Kidney tubule cell (primary cell): ENCODE measurements at regions not wholly inside any gene's neighbourhood (a gene's known extent, or its start where the extent isn't known, plus 50 kb on each side); places are given as distances from the start of the nearest gene placed in this dataset.

Experiments used
- DNase-seq: peaks from one replicate; pipeline ENCODE4 v3.0.0-alpha.2; 2018; ENCODE audit warnings: low spot score

DNA sequence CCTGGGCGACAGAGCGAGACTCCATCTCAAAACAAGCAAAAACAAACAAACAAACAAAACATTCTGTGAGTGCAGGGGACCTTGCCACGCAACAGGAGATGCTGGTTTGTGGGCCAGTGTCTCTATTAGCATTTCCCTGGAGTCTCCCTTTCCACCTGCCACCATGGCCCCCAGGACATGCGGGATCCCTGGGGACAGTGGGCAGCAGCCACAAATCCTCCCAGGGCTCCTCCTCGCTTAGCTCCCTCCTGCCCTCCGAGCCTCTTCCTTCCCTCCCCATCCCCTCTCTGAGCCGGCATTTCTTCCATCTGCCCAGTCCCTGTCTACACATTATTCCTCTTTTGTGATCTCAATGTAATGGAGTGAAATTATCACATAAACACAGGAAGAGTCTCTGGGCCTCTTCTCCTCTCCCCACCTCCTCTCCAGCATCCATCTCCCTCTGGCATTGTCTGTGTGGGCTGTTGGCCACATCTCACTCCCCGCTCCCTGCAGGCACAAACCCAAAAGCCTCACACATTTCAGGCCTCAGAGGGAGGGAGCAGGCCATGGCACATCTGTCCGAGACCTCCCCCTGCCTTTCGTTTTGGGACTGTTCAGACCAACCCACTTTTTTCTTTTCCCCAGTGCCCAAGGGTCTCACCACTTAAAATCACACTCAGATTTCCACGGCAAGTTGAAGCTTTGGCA, 144.3 kb downstream of the MIS18A start:
- no peak for DNase-seq

- DNase-seq, result no peak
Measured at GRCh38 chr21:32132881-32133280, 146.0 kb downstream of the MIS18A start.

- no peak for DNase-seq
Measured at GRCh38 chr21:32132409-32132808, 146.4 kb downstream of the MIS18A start.

GRCh38 chr21:32131960-32132359, 146.9 kb downstream of the MIS18A start:
- DNase-seq, result peak; percentile 20

DNA sequence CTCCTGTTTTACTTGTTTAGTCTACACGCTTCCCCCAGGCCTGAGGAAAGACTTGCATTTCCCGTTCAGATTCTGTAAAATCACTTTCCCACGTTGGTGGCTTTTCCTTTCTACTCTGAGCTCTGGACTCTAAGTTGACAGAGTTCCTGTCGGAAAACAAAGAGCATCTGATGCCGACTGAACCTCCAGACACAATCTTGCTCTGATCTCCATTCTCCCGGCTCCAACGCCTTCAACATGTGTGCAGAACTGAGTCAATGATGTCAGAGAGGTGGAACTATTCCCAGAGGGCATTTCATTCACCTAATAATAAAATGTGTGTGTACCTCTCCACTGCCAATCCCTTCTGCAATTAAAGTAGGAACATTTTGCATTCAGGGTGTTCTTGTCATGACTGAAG, 147.7 kb downstream of the MIS18A start:
- DNase-seq, result no peak

DNA sequence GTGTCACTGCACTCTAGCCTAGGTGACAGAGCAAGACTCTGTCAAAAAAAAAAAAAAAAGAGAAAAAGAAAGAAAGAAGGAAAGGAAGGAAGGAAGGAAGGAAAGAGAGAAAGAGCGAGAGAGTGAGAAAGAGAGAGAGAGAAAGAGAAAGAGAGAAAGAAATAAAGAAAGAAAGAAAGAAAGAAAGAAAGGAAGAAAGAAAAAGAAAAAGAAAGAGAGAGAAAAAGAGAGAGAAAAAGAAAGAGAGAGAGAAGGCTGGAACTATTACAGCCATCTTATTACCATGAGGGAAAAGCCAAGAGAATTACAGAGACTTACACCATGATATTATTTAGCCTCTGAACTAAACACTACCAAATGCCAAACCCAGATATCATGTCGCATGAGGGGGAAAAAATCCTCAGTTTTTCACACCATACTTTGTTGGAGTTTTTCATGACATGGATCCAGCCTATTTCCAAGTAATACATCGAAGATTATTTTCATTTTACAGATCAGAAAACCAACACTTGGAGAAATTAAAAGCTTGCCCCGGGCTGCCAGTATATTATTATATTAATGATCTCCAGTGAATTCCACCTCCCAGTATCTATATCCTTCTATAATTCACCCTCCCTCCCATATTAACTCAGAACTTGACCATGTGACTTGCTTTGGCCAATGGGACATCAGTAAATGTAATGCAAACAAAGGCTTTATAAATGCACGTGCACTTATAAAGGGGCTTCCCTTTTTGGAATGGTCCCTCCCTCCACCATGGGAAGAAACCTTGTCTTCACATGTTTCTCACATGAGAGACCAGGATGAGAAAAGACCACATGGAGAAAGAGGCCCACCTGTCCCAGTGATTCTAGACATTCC, 148.6 kb downstream of the MIS18A start:
- DNase-seq, result no peak

GRCh38 chr21:32127081-32127480, 151.8 kb downstream of the MIS18A start:
- DNase-seq, result no peak

GRCh38 chr21:32122082-32122481, 156.8 kb downstream of the MIS18A start:
- no peak for DNase-seq

GRCh38 chr21:32120230-32120629, 158.6 kb downstream of the MIS18A start:
- DNase-seq, result no peak

- no peak for DNase-seq
Measured at GRCh38 chr21:32119811-32120210, 159.0 kb downstream of the MIS18A start.

- no peak for DNase-seq
Measured at GRCh38 chr21:32119389-32119788, 159.5 kb downstream of the MIS18A start.

DNA sequence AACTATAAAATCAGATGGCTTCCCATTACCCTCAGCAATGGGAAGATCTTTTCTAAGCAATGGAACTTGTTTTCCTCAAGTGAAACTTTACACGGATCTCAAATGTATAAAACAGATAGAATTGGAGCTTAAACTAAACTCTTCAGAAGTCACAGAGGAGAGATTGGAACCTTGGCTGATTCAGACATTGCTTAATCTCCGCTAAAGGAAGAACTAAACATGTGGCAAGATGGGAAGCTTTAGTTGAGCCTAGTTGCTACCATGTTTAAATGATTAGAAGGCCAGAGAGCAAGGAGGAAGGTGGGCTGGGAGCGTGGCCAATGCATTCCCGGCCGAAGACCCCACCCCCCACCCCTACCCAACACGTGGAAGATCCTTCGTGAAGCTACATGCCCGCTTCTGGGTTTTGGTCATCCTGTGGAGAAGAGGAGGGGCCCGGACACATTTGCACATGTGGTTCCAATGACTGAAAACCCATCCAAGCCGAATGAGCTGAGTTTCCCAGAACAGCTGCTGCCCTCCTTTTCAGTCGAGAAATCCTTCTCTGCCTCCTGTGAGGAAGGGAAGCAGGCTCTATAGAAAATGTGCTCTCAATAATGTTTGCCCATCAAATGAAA, 164.3 kb downstream of the MIS18A start:
- no peak for DNase-seq

DNA sequence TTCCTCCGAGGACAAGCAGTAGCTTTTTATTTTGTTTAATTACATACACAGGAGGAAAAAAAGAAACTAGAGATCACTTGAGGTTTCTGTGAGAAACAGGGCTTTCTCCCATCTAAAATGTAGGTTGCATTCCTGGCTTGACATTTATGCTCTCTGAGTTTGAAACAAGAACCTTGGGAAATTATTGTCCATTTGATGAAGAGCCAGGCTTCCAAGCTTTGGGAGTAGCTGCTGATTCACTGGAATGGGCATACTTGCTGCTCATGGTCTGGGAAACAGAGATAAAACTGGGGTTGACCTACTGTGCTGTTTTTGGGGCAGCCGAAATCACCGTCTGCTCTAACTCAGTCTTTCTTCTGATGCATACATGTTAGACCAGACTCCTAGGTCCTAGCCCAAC, 165.4 kb downstream of the MIS18A start:
- DNase-seq, result no peak

DNA sequence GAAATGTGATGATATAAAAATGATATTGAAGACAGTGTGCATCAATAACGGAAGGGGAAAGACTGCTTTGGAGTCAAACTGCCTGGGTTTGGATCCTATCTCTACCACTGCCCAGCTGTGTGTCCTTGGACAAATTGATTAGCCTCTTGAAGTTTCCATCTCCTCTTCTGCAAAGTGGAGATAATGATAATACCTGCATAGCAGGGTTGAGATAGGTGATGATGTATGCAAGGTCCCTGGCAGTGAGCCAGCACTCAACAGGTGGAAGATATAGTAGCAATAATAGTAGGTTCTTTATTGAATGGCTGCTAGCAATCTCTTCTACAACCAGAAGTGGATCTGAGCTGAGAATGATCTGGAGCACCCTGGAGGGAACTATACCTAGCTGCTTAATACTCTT, 166.7 kb downstream of the MIS18A start:
- DNase-seq, result no peak

- DNase-seq, result no peak
Measured at GRCh38 chr21:32108566-32108965, 170.3 kb downstream of the MIS18A start.

- no peak for DNase-seq
Measured at GRCh38 chr21:32103361-32103760, 175.5 kb downstream of the MIS18A start.

DNA sequence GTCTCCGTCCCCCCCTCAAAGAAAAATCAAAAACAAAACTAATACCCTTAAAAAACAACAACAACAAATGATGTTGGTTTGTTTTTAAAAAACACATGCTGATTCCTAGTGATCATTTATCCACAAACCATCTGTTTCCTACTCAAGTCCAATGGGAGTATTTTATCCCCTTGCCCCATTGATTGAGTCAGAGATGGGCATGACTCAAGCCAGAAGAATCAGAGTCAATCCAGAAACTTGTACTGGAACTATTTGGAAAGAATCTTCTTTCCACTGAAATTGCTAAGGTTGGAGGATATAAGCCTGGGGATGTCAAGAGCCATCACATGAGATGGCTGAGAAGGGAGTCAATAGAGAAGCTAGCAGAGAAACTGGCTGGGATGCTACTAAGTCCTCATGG, 176.4 kb downstream of the MIS18A start:
- no peak for DNase-seq

- DNase-seq, result no peak
Measured at GRCh38 chr21:32101277-32101676, 177.6 kb downstream of the MIS18A start.

- DNase-seq, result no peak
Measured at GRCh38 chr21:32100423-32100822, 178.4 kb downstream of the MIS18A start.

- peak; percentile 9 for DNase-seq
Measured at GRCh38 chr21:32099812-32100416, 178.9 kb downstream of the MIS18A start.

GRCh38 chr21:32096411-32096810, 182.4 kb downstream of the MIS18A start:
- DNase-seq, result peak; percentile 10

DNA sequence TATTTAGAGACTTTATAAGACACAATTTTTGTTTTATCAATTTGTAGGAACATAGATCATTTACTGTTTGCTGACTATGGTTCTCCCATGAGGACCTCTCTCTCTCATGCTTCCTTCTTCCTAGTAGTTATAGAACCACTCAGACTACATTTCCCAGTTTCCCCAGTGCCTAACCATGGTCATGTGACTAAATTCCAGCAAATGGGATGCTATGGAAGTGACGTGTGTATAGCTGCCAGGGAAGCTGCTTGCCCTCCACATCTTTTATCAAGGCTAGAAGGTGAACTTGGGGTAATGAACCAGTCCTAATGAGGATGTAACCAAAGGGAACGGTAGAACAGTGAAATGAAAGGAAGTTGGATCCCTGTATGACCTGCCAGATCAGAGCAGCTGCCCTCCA, 184.0 kb downstream of the MIS18A start:
- DNase-seq, result peak; percentile 24
